GM12875 (cell line): ENCODE measurements at regions not wholly inside any gene's neighbourhood (a gene's known extent, or its start where the extent isn't known, plus 50 kb on each side); places are given as distances from the start of the nearest gene placed in this dataset.

Experiments used
- H3K4me3 ChIP-seq: one replicate; pipeline ENCODE4 v1.5.1; 2011; ENCODE audit warnings: low read depth, low read length, control low read depth
- CTCF ChIP-seq: IDR thresholded peaks from 2 replicates; pipeline ENCODE4 v1.5.1; 2011; ENCODE audit warnings: low read depth, mild to moderate bottlenecking, control low read depth, inconsistent platforms, low read length, moderate library complexity, borderline replicate concordance; ENCODE audit not compliant: insufficient read depth

- TF ChIP-seq CTCF = no peak
- no peak overlapping the region for H3K4me3 ChIP-seq
Measured at GRCh38 chr4:104866809-104867208, 279.9 kb upstream of the TET2 start.

- no peak for TF ChIP-seq CTCF
- H3K4me3 ChIP-seq = no peak overlapping the region
Measured at GRCh38 chr4:104868533-104868932, 278.1 kb upstream of the TET2 start.

- H3K4me3 ChIP-seq = no peak overlapping the region
- no peak for TF ChIP-seq CTCF
Measured at GRCh38 chr4:104868958-104869357, 277.7 kb upstream of the TET2 start.

- no peak overlapping the region for H3K4me3 ChIP-seq
- no peak for TF ChIP-seq CTCF
Measured at GRCh38 chr4:104869831-104870230, 276.8 kb upstream of the TET2 start.

GRCh38 chr4:104870495-104871233, 276.0 kb upstream of the TET2 start:
- TF ChIP-seq CTCF = no peak
- H3K4me3 ChIP-seq = no peak overlapping the region

GRCh38 chr4:104878936-104879335, 267.7 kb upstream of the TET2 start:
- no peak for TF ChIP-seq CTCF
- no peak overlapping the region for H3K4me3 ChIP-seq

- no peak for TF ChIP-seq CTCF
- H3K4me3 ChIP-seq = no peak overlapping the region
Measured at GRCh38 chr4:104879367-104879766, 267.3 kb upstream of the TET2 start.
